ENCODE measurements at regions not wholly inside any gene's neighbourhood (a gene's known extent, or its start where the extent isn't known, plus 50 kb on each side); places are given as distances from the start of the nearest gene placed in this dataset.

DNA sequence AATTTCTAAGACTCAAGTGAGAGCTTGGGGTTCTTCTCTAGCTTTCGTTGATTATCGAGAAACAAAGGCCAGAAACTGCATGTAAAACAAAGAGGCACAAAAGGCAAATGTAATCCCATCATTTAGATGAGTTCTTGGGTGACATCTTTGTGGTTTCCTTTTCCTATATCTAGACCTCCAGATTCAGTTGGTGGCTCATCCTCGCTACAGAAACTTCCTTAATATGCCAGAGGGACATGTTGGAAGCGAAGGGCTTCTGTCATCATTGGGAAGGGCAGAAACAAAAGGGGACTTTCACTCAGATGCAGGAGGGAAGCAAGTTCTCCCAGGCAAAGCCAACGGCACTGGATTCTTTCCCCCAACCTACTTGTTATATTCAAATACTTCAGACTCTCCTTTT, 150.6 kb upstream of the ZFHX3 start:
- TF ChIP-seq BHLHE40 (IDR thresholded peaks at IDR 0.05; ENCODE audit: borderline replicate concordance in 1 of 2, low read depth in 2 of 2, low read length in 1 of 2) (no peak), RFX5 (IDR thresholded peaks at IDR 0.05; ENCODE audit: low read depth, low read length) (no peak), NBN (IDR thresholded peaks at IDR 0.05) (no peak), IKZF1 (conservative IDR thresholded peaks at IDR 0.05) (no peak), CREB1 (IDR thresholded peaks at IDR 0.05; ENCODE audit: low read depth) (no peak), SREBF1 (IDR thresholded peaks at IDR 0.05; ENCODE audit: low read length) (no peak), CHD2 (IDR thresholded peaks at IDR 0.05; ENCODE audit: borderline replicate concordance, low read depth, low read length) (no peak)
- TF ChIP-seq, protein P1, sequence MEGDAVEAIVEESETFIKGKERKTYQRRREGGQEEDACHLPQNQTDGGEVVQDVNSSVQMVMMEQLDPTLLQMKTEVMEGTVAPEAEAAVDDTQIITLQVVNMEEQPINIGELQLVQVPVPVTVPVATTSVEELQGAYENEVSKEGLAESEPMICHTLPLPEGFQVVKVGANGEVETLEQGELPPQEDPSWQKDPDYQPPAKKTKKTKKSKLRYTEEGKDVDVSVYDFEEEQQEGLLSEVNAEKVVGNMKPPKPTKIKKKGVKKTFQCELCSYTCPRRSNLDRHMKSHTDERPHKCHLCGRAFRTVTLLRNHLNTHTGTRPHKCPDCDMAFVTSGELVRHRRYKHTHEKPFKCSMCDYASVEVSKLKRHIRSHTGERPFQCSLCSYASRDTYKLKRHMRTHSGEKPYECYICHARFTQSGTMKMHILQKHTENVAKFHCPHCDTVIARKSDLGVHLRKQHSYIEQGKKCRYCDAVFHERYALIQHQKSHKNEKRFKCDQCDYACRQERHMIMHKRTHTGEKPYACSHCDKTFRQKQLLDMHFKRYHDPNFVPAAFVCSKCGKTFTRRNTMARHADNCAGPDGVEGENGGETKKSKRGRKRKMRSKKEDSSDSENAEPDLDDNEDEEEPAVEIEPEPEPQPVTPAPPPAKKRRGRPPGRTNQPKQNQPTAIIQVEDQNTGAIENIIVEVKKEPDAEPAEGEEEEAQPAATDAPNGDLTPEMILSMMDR (IDR thresholded peaks at IDR 0.05 in 2 of 3, conservative IDR thresholded peaks at IDR 0.05 in 1 of 3; ENCODE audit: control insufficient read depth in 2 of 3, extremely low read depth in 1 of 3, insufficient read depth in 1 of 3, low read depth in 3 of 3, low read length in 3 of 3): no peak
